ENCODE measurements at regions not wholly inside any gene's neighbourhood (a gene's known extent, or its start where the extent isn't known, plus 50 kb on each side); places are given as distances from the start of the nearest gene placed in this dataset.

DNA sequence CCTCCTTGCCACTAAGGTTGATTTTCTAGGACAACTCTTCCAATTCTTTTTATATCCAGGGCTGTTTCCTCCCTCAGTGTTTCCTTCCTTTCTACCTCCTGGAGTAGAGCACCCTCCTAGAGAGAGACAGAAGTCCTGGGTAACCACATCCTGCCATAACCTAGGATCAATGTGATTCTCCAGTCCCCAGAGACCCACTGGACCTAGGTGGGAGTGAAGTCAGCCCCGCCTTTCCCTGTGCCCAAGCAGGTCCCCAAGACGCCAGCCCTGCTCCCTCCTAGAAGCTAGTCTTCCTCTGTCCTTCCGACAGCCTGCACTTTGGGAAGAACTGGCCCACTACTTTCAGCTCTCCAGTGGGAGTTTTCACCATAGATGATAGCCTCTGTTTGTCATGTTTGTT, 166.8 kb upstream of the PLEKHG7 start:
- DNase-seq (ENCODE audit: low read depth), result no peak

- DNase-seq (ENCODE audit: low read depth), result no peak
These were observed 169.4 kb upstream of the PLEKHG7 start for GRCh38 chr12:92533280-92533890.

GRCh38 chr12:92530706-92531105, 172.1 kb upstream of the PLEKHG7 start:
- no peak for DNase-seq (ENCODE audit: low read depth)

DNA sequence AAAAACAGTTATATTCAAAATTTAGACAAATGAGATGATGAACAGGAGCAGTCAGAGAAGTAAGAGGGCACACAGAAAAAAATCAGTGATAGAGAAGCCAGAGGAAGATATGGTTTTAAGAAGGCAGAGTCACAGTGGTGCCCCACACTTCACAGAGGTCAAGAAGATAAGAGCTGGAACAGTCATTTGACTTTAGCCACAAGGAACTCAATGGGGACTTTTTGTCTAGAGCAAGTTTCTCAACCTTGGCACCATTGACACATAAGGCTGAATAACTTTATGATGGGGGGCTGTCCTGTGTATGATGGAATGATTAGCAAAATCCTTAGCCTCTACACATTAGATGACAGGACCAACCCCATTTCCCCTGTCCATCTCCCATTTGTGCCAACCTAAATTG, 172.8 kb upstream of the PLEKHG7 start:
- DNase-seq (ENCODE audit: low read depth), result no peak

- DNase-seq (ENCODE audit: low read depth), result no peak
These were observed 174.2 kb upstream of the PLEKHG7 start for GRCh38 chr12:92528586-92528985.

GRCh38 chr12:92528097-92528496, 174.7 kb upstream of the PLEKHG7 start:
- DNase-seq (ENCODE audit: low read depth), result no peak

DNA sequence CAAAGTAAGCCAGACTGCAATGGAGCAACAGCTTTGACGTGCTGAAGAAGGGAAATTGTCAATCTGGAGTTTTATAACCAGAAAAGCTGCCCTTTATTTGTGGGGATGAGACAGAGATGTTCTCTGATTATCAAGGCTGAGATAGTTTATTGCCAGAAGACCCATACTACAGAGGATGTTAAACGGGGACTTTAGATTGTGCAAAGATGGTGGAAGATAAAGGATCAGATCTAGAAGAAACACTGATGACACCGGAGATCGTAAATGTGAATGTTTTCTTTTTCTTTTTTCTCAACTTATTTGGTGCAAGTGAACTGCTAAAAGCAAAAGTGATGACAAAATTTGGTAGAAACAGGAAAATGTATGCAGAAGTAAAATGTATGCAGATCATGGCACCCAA, 178.3 kb upstream of the PLEKHG7 start:
- DNase-seq (ENCODE audit: low read depth), result no peak

GRCh38 chr12:92520511-92520910, 182.3 kb upstream of the PLEKHG7 start:
- no peak for DNase-seq (ENCODE audit: low read depth)

DNA sequence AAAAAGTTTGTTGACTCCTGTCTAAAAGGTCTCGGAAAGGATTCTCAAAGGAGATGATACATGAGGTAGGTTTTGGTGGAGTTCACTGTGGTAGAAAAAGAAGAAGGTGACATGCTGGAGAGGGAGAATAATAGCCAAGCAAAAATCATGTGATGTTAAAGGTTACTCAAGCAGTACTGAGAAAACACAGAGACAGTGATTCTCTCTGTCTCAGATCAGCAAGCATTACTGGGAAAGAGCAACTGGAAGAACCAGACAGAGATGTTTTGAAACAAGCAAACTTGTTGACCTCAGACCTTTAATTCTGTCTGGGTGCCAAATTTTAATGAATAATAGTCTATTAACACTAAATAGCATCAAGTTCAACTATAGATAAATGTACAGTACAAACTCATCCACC, 183.5 kb upstream of the PLEKHG7 start:
- DNase-seq (ENCODE audit: low read depth), result no peak

DNA sequence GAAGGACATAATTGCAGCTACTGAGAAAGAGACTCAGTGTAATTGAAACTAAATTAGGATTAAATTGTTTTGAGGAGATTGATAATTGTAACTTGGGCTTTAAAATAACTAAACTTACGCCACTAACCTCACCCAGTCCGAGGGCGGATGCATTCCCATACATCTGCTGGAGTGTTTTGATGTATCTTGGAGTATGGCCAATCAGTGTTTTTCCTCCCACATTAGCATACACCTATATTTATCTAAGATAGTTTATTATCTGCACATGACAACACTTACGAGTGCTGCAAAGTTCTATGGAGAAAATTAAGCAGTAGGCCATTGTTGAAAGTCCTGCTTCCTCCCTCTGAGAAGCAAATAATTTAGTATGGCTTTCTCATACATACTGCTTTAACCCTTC, 184.7 kb upstream of the PLEKHG7 start:
- no peak for DNase-seq (ENCODE audit: low read depth)

DNA sequence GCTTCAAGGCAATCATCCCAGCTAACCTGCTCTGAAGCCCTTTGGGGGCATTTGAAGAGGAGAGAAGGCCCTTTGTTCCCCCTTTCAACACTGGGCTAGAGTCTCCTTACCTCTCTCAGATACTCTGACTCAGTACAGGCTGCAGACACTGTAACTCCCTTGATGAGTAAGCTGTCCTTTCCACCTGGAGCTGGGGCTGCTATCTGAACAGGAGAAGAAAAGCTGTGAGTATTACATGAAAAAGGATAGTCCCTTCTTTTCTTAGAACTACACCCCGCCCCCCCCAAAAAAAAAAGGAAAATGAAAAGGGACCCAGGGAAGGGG, 186.6 kb upstream of the PLEKHG7 start:
- DNase-seq (ENCODE audit: low read depth), result no peak

DNA sequence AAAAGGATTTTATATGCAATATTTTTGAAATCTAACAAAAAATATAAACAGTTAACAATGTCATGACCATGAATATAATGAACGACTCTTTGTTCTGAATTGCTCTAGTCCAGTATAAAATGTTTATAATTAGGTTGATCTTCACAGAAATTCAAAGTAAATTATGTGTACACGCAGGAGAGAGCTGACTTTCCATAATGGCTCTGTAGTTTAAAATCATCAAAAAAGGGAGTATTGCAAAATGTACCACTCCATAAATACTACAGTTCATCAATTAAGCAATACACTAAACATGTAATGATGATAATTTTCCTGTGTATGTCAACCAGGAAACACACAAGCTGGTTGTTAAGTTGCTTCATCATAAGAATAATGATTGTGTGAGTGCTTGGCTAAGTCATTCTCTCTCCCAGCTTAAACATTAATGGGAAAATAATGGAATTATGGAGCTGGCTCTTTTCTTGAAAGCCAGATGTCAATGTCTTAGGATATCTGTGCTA, 189.5 kb upstream of the PLEKHG7 start:
- DNase-seq (ENCODE audit: low read depth), result no peak

GRCh38 chr12:92511786-92512185, 191.0 kb upstream of the PLEKHG7 start:
- no peak for DNase-seq (ENCODE audit: low read depth)

DNA sequence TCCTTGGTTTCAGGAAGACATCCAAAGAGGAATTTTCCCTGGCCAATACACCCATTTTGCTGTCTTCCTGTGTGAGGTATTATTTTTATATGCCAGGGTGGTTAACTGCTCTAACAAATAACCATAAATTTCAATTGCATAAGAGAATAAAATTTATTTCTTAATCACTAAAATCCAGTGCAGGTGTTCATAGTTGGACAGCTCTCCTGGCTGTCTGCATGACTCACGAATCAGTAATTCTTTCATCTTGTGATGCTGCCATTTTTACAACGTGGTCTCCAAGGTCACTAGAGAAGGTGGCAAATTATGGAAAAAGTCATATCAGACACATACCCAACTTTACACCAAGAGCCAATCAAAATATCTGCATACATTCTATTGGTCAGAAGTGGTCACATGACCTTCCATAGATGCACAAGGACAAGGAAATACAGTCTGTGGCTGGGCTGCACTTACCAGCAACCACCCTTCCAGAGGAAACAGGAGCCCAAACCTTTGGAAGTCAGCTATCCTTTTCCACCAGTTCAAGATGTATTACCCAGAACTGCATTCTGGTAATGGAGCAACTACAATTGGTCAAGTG, 193.5 kb upstream of the PLEKHG7 start:
- no peak for DNase-seq (ENCODE audit: low read depth)

DNA sequence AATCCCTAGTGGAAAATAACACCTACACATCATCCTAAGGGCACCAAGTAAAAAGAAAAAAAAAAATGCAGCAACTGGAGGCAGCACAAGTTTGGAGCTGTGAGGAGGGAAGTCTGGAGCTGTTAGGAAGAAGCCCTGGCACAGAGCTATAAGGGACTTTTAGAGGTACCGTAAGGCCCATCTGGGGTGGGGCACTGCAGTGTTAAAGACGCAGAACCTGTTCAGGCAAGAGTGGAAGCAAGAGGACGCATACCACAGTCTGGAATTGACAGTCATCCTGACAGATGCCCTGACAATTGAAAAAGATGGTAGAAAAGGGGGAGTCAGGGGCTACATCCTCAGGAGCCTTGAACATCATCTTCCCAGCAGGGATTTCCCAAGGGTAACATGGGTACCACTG, 195.9 kb upstream of the PLEKHG7 start:
- DNase-seq (ENCODE audit: low read depth), result no peak

DNA sequence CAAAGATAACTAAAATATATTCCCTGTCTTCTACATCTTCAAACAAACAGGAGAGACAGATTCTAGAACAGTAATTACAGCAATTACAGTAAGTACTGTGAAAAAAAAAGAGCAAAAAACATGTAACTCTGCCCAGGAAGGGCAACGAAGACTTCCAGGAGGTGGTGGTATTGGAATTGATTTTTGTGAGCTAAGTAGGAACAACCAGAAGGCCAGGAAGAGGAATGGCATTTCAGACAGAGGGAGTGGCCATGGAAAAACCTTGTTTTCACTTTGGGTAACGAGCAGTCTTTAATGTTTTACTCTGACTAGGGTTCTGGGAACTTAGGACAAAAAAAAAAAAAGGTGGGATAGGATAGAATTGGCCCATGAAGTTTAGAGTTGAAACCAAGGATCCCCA, 196.3 kb upstream of the PLEKHG7 start:
- no peak for DNase-seq (ENCODE audit: low read depth)

- DNase-seq (ENCODE audit: low read depth), result no peak
These were observed 197.2 kb upstream of the PLEKHG7 start for GRCh38 chr12:92505254-92506231.

DNA sequence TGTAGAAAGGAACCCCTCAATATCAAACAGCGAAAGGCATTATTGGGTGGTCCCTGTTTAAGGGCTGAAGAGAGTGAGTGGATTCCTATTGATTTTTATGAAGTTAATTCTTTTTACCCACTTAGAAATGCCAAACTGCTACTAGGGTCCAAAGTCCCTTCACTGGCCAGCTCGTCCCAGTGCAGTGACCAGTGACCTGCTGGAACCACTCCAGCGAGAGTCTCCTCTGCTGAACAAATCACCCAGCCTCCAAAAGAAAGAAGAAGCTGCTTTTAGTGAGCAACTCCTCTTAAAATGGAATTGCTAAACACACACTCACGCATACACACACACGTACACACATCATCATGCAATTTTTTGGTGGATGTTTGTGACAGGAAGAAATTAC, 198.2 kb upstream of the PLEKHG7 start:
- DNase-seq (ENCODE audit: low read depth), result no peak

GRCh38 chr12:92503971-92504593, 198.7 kb upstream of the PLEKHG7 start:
- DNase-seq (ENCODE audit: low read depth), result no peak

GRCh38 chr12:92503029-92503931, 199.5 kb upstream of the PLEKHG7 start:
- no peak for DNase-seq (ENCODE audit: low read depth)

DNA sequence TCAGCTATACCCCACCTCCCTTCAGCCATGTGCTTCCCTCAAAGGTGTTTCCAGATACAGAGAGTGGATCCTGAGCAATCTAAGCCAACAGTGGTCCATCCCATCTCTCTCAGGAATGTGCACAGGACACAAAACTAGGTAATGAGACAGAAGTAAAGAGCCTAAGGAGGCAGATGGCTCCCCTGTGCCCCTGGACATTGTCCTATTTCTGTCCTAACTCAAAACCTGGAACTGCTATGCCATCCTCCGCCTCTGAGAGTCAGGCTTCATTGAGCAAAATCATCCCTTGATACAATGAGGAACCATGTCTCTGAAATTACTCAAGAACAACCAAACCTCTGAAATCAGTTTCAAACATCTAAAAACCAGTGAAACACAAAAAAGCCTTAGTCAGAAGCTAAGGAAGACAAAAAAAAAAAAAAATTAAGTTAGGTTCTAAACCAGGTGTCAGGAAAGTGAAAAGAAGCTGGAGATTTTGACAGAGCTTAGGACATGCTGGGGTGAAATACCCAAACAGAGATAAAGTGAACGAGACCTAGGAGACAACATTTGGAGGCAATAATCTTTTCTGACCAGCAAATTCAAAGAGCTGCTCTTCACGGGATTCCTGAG, 200.3 kb upstream of the PLEKHG7 start:
- DNase-seq (ENCODE audit: low read depth), result no peak
